ENCODE measurements at regions not wholly inside any gene's neighbourhood (a gene's known extent, or its start where the extent isn't known, plus 50 kb on each side); places are given as distances from the start of the nearest gene placed in this dataset.
A peak's percentile ranks its signal among the peaks of the same experiment; 100 is the strongest.

GRCh38 chr5:30100929-30101328 lies 1092.6 kb upstream of the CDH6 start:
- Histone ChIP-seq H2AFZ (ENCODE audit: low read length) (peak overlapping the region; percentile 82), H4K91ac (ENCODE audit: insufficient read length, low read depth, low read length) (no peak overlapping the region), H3T11ph (ENCODE audit: low read length) (peak overlapping the region; percentile 94), H4K5ac (ENCODE audit: insufficient read length, low read depth, low read length) (peak overlapping the region; percentile 90), H2BK5ac (ENCODE audit: insufficient read length, low read length) (no peak overlapping the region), H4K8ac (replicated peaks; ENCODE audit: insufficient read length, low read depth, low read length) (no peak overlapping the region), H2AK5ac (ENCODE audit: insufficient read length, low read length) (no peak overlapping the region), H3K27me3 (ENCODE audit: insufficient read depth, low read length) (no peaks in the 10 kb centered on the region), H3K9me3 (ENCODE audit: control insufficient read depth, low read depth, low read length) (no peaks in the 10 kb centered on the region), H2BK12ac (ENCODE audit: insufficient read length, low read depth, low read length) (peak overlapping the region; percentile 73), H3K14ac (ENCODE audit: insufficient read depth, low read length) (no peak overlapping the region), H3K4me2 (ENCODE audit: insufficient read depth, insufficient read length, low read length) (no peak overlapping the region), H3K23me2 (ENCODE audit: insufficient read length, low read depth, low read length, poor library complexity, severe bottlenecking) (no peaks in the 10 kb centered on the region), H3K23ac (ENCODE audit: insufficient read length, low read depth, low read length) (no peak overlapping the region), H3K4ac (ENCODE audit: low read depth, low read length) (no peak overlapping the region), H3K79me2 (ENCODE audit: insufficient read depth, low read length) (no peaks in the 10 kb centered on the region), H2BK20ac (ENCODE audit: low read depth, low read length, poor library complexity, severe bottlenecking) (no peak overlapping the region), H3K9ac (ENCODE audit: extremely low read depth, insufficient read length, low read length) (no peak overlapping the region), H3K27ac (ENCODE audit: insufficient read length, low read depth, low read length) (no peak overlapping the region), H3K79me1 (ENCODE audit: insufficient read depth, low read depth, low read length, poor library complexity, severe bottlenecking) (no peaks in the 10 kb centered on the region), H2BK120ac (ENCODE audit: low read depth, low read length, poor library complexity, severe bottlenecking) (no peak overlapping the region), H3K18ac (ENCODE audit: insufficient read length, low read depth, low read length) (no peak overlapping the region), H3K4me1 (ENCODE audit: insufficient read depth, low read length) (peaks cover 2% of the 10 kb centered on the region; the same call in 1 of the 2 replicates), H2BK15ac (ENCODE audit: low read depth, low read length) (no peak overlapping the region), H4K20me1 (ENCODE audit: control insufficient read depth, insufficient read depth, insufficient read length) (no peaks in the 10 kb centered on the region), H3K56ac (ENCODE audit: insufficient read length, low read depth, low read length) (no peak overlapping the region)
- no peaks in the 10 kb centered on the region for H3K27me3 Mint-ChIP-seq (ENCODE audit: low read depth)
- H3K9me3 Mint-ChIP-seq = no peaks in the 10 kb centered on the region; a peak in 1 of 5 replicates
- no peak overlapping the region for H3K4me3 Mint-ChIP-seq
- H3K4me1 Mint-ChIP-seq = peaks cover 21 to 26% of the 10 kb centered on the region in 2 experiments
- peak overlapping the region in 2 of 3 experiments; percentile 16 to 80; a peak in 4 of 7 replicates for H3K27ac Mint-ChIP-seq
- no peaks in the 10 kb centered on the region for H3K36me3 Mint-ChIP-seq (ENCODE audit: insufficient read depth in 1 of 3, low read depth in 3 of 3)
- DNase-seq = no peak
- no peak for TF ChIP-seq CTCF (conservative IDR thresholded peaks at IDR 0.05)
- no CpG with 5 or more reads among the region's 2 CpGs for WGBS (ENCODE audit: extremely low coverage, insufficient read length, low lambda C conversion rate)

All from H9 (cell line).